Fibroblast of mammary gland (primary cell): ENCODE measurements at regions not wholly inside any gene's neighbourhood (a gene's known extent, or its start where the extent isn't known, plus 50 kb on each side); places are given as distances from the start of the nearest gene placed in this dataset.

Source experiments
- DNase-seq: peaks from one replicate; pipeline ENCODE4 v3.0.0-alpha.2; 2010; ENCODE audit warnings: low read depth
- H3K4me3 ChIP-seq: 2 replicates; pipeline ENCODE4 v1.5.1; 2011; ENCODE audit warnings: low read depth, mild to moderate bottlenecking, low read length, moderate library complexity; ENCODE audit not compliant: control insufficient read depth
- TF ChIP-seq, protein P1 (sequence below): conservative IDR thresholded peaks from 2 replicates; pipeline ENCODE4 v1.5.1; 2011; ENCODE audit warnings: low read depth, low read length, inconsistent platforms; ENCODE audit not compliant: control insufficient read depth, insufficient read depth

GRCh38 chr7:115747174-115747573 is 283.4 kb downstream of the TFEC start:
- TF ChIP-seq, protein P1, sequence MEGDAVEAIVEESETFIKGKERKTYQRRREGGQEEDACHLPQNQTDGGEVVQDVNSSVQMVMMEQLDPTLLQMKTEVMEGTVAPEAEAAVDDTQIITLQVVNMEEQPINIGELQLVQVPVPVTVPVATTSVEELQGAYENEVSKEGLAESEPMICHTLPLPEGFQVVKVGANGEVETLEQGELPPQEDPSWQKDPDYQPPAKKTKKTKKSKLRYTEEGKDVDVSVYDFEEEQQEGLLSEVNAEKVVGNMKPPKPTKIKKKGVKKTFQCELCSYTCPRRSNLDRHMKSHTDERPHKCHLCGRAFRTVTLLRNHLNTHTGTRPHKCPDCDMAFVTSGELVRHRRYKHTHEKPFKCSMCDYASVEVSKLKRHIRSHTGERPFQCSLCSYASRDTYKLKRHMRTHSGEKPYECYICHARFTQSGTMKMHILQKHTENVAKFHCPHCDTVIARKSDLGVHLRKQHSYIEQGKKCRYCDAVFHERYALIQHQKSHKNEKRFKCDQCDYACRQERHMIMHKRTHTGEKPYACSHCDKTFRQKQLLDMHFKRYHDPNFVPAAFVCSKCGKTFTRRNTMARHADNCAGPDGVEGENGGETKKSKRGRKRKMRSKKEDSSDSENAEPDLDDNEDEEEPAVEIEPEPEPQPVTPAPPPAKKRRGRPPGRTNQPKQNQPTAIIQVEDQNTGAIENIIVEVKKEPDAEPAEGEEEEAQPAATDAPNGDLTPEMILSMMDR: no peak
- no peak overlapping the region for H3K4me3 ChIP-seq
- DNase-seq: no peak

DNA sequence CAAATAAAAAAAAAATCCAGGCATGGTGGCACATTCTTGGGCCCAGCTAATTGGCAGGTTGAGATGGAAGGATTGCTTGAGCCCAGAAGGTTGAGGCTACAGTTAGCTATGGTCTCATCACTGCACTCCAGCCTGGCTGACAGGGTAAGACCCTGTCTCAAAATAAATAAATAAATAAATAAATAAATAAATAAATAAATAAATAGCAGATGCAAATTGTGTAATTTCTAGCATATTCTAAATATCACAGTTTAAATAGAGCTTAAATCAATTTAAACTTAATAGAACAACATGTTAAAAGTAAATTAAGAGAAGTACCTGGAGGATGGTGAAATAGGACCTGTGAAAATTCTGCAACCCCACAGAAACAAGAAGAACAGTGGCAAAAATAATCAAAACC is 290.5 kb downstream of the TFEC start:
- TF ChIP-seq, protein P1: no peak
- DNase-seq: no peak
- no peak overlapping the region for H3K4me3 ChIP-seq

- TF ChIP-seq, protein P1: no peak
- no peak overlapping the region for H3K4me3 ChIP-seq
- peak; percentile 19 for DNase-seq
Observed at GRCh38 chr7:115734641-115735040, 295.9 kb downstream of the TFEC start.

GRCh38 chr7:115731796-115732471 is 298.6 kb downstream of the TFEC start:
- no peak for DNase-seq
- TF ChIP-seq, protein P1: no peak
- no peak overlapping the region for H3K4me3 ChIP-seq

DNA sequence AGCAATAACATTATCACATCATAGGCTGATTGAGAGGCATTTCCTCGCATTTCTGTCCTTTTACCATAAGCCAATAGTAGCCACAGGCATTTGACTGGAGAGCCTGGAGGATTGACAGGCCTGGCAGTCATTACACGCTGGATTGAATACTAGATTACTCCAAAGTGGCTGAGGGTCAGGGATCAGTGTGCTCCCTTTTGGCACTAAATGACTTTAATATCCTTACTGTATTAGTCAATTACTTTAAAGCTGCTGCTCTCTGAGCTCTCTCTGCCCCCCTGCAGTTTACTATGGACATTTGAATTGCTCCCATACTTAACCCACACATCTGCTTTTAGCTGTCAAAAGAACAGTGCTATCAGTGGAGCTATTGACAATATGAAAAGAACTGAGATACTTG is 302.0 kb downstream of the TFEC start:
- no peak overlapping the region for H3K4me3 ChIP-seq
- no peak for DNase-seq
- TF ChIP-seq, protein P1: no peak

DNA sequence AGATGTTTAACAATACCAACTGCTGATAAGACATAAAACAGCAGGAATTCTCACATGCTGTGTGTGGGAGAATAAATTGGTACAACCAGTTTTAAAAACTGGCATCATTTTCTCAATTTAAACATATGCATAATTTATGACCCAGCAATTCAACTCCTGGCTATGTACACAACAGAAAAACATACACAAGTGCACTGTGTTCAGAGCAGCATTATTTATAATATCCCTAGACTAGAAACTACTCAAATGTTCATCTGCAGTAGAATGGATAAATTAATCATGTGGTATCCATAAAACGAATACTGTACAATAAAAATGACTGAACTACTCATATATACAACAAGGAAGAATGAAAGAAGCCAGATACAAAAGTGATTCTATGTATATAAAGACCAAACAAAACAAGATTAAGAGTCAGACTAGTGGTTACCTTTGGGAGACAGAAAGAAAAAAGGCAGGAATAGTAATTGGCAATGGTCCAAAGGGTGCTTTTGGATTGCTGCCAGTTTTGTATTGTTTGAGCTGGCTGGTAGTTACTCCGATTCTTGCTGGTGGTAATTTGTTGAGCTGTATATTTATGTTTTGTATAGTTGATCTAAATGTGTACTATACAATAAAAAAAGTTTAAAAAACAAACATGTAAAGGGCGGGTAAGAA is 306.0 kb downstream of the TFEC start:
- no peak overlapping the region for H3K4me3 ChIP-seq
- TF ChIP-seq, protein P1: no peak
- DNase-seq: no peak
